ENCODE measurements at regions not wholly inside any gene's neighbourhood (a gene's known extent, or its start where the extent isn't known, plus 50 kb on each side); places are given as distances from the start of the nearest gene placed in this dataset.

DNA sequence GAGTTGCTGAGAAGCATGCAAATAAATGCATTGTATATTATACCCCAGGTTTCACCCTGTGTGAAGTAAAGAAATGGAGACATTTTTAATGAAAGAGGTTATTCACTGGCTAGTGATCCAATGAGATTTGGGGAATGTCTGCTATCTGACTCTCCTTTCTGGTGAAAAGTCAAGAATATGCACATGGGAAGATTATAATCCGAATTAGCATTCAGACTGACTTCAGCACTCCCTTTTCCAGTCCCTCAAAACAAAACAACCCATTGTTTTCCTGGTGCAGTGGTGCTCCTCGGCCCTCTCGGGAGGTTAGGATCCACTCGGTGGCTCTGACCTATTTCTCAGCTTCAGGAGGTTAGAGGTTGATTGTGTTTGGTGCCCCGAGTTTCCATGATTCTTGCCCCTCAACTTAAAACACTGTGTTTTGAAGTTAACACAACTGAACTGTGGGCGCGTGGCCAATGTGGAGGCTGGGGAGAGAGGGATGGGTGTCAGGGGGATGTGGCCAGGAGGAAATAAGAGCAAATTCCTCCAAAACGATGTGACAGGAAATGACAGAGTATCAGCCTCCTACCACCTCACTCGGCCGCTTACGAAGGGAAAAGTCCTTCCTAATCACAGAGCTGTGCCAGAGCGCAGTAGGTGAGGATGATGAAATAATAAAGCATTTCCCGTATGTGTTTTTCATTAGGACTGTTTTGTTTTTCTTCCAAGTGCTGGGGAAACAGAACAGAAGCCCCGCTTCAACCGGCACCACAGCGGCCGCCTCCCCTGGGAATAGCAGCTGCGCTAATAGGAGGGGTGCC lies 440.1 kb downstream of the MTX2 start:
- H3K4me1 ChIP-seq (ENCODE audit: insufficient read depth, low read length) = no peaks in the 10 kb centered on the region
- no peak overlapping the region for H3K4me3 ChIP-seq (ENCODE audit: low read length)
- H3K9me3 ChIP-seq (ENCODE audit: low read length) = no peaks in the 10 kb centered on the region
- H3K36me3 ChIP-seq (ENCODE audit: insufficient read depth, low read length) = no peaks in the 10 kb centered on the region
- H2AFZ ChIP-seq (ENCODE audit: low read depth, low read length) = no peak overlapping the region
- no peaks in the 10 kb centered on the region for H3K27me3 ChIP-seq (ENCODE audit: insufficient read depth, low read length)

DNA sequence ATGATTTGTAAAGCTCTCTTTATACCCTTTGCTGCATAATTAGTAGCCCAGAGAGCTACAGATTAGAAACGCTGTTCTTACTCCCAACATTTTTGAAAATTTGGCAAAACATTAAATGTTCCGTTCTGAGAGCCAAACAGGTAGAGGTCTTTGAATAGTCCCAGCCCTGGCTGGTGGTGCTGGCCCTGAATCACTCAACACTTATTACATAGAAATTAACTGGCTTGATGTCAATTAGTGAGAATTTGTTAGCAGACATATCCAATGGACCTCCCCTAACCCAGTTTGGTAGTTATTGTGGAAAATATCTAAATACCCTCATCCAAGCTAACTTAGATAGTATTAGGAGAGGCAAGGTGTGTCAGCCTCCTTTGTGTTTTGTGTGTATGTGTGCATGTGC lies 440.7 kb downstream of the MTX2 start:
- Histone ChIP-seq H3K9me3 (ENCODE audit: low read length) (no peaks in the 10 kb centered on the region), H2AFZ (ENCODE audit: low read depth, low read length) (no peak overlapping the region), H3K4me3 (ENCODE audit: low read length) (no peak overlapping the region), H3K4me1 (ENCODE audit: insufficient read depth, low read length) (no peaks in the 10 kb centered on the region), H3K36me3 (ENCODE audit: insufficient read depth, low read length) (no peaks in the 10 kb centered on the region), H3K27me3 (ENCODE audit: insufficient read depth, low read length) (no peaks in the 10 kb centered on the region)

DNA sequence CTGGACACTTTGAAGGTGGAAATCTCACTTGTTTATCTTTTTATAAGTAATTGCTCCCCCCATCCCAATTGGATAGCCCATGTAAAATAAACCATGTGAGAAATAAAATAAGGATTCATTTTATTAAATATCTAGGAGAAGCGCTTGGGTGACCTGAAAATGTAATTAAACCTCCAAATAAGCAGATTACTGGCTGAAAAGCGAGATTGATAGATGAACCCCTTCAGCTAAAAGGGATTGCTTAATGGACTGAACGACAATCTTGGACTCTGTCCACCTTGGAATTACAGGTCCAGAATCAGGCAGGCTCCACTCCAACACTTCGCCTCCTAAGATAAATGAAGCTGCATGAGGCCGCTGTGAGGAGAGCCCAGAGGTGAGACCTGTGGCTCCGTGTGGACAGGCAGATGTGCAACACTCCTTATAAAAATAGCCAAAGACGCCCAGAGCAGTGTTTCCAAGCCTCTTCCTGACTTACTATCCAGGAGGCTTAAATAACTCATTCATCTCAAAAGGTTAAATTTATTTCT lies 441.5 kb downstream of the MTX2 start:
- no peaks in the 10 kb centered on the region for H3K36me3 ChIP-seq (ENCODE audit: insufficient read depth, low read length)
- H3K4me1 ChIP-seq (ENCODE audit: insufficient read depth, low read length) = no peaks in the 10 kb centered on the region
- no peaks in the 10 kb centered on the region for H3K9me3 ChIP-seq (ENCODE audit: low read length)
- H2AFZ ChIP-seq (ENCODE audit: low read depth, low read length) = no peak overlapping the region
- no peaks in the 10 kb centered on the region for H3K27me3 ChIP-seq (ENCODE audit: insufficient read depth, low read length)
- H3K4me3 ChIP-seq (ENCODE audit: low read length) = no peak overlapping the region

DNA sequence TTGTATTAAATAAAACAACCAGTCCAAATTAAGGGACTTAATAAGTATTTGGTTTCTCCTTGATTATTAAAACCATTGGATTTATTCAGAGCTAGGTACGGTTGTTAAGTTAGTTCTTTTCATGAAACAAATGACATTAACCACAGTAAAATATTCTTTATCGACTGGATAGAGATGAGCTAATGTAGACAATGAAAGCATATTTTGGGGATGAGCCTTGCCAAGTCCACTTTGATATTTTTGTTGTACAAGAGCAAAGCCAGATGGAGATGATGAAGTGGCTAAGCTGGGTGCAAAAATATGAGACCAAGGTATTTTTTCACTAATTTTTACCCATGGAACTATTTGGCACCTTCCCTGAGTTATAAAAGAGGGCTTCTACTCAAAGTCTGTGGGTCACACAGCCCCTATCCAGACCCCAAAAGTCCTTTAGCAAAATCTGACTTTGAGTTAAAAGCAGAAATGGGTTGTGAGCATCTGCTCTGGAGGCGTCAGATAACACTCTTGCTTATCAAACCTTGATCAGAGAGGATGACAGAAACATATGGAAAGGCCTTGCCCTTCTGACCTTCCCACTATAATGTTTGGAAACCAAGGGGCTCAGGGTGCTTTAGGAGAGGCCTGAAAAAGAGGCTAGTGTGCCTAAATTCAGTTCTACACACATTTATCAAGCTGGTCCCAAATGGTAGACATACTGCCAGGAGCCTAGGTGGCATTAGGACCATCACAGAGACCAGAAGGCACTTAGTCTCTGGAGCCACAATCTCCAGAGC lies 456.8 kb downstream of the MTX2 start:
- Histone ChIP-seq H3K36me3 (ENCODE audit: insufficient read depth, low read length) (no peaks in the 10 kb centered on the region), H3K4me3 (ENCODE audit: low read length) (no peak overlapping the region), H3K9me3 (ENCODE audit: low read length) (no peaks in the 10 kb centered on the region), H3K4me1 (ENCODE audit: insufficient read depth, low read length) (peaks cover 2% of the 10 kb centered on the region), H3K27me3 (ENCODE audit: insufficient read depth, low read length) (no peaks in the 10 kb centered on the region), H2AFZ (ENCODE audit: low read depth, low read length) (no peak overlapping the region)

DNA sequence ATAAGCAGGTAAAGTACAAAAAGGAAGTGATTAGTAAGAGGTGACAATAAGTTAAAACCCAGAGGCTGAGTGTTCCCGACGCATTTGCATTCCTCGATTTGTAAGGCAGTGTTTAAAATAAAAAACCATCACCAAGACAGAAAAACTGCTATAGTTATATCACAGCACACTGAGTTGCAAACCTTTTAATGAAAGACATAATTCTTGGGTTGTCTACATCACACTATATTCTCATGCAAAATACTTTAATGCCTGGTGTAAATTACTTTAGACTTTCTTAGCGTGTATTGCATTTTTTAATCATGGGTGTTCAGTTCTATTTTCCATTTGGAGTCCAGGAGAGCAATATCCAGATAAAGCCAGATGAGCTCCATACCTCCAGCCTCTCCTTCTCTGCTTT lies 458.5 kb downstream of the MTX2 start:
- H3K4me3 ChIP-seq (ENCODE audit: low read length) = no peak overlapping the region
- H3K36me3 ChIP-seq (ENCODE audit: insufficient read depth, low read length) = no peaks in the 10 kb centered on the region
- H3K4me1 ChIP-seq (ENCODE audit: insufficient read depth, low read length) = peaks cover 2% of the 10 kb centered on the region
- no peak overlapping the region for H2AFZ ChIP-seq (ENCODE audit: low read depth, low read length)
- H3K9me3 ChIP-seq (ENCODE audit: low read length) = no peaks in the 10 kb centered on the region
- H3K27me3 ChIP-seq (ENCODE audit: insufficient read depth, low read length) = no peaks in the 10 kb centered on the region

DNA sequence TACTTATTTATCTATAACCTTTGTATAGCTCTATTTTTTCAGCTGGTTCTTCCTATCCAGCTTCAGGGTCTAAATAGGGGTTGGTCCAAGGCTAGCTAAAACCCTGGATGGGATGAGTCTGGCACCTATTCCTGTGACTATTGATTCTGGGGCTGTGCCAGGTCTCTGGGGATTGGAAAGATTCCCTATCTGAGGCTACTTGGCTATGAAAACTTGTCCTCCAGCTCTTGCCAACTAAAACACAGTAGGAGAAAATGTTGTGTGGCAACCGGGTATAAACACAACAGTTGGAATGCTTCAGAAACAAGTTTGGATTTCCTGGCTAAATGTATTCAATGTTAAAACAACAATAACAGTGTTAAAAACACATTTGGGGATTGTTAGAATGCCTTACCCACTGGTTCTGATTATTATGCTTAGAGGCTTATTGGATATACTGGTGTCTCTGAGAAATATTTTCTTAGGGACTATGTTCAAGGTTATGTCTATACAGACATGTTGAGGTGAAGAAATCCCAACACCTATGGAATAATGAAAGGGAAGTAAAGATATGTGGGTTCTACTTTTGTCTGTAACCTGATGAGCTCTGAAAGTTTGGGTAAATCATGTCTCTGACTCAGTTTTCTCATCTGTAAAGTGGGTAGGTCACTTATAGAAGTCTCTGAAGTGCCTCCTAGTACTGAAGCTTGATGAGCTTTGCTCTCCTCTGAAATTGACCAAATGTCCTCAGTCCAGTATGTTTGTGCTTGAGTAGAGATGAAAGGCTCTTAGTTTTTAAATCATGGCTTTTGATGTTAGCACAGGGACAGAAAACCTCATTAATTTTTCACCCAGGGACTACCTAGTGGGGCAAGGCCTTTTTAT lies 460.7 kb downstream of the MTX2 start:
- H3K36me3 ChIP-seq (ENCODE audit: insufficient read depth, low read length) = no peaks in the 10 kb centered on the region
- no peaks in the 10 kb centered on the region for H3K4me1 ChIP-seq (ENCODE audit: insufficient read depth, low read length)
- no peak overlapping the region for H2AFZ ChIP-seq (ENCODE audit: low read depth, low read length)
- H3K4me3 ChIP-seq (ENCODE audit: low read length) = no peak overlapping the region
- no peaks in the 10 kb centered on the region for H3K9me3 ChIP-seq (ENCODE audit: low read length)
- no peaks in the 10 kb centered on the region for H3K27me3 ChIP-seq (ENCODE audit: insufficient read depth, low read length)

DNA sequence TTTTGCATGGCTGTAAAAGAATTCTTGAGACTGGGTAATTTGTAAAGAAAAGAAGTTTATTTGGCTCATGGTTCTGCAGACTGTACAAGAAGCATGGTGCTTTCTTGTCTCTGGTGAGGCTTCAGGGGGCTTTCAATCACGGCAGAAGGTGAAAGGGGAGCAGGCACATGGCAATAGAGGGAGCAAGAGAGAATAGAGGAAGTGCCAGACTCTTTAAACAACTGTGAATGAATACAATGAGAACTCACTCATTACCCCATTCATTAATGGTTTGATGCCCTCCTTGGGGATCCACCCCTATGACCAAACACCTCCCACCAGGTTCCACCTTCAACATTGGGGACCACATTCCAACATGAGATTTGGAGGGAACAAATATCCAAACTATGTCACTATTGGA lies 463.5 kb downstream of the MTX2 start:
- H2AFZ ChIP-seq (ENCODE audit: low read depth, low read length) = no peak overlapping the region
- H3K4me3 ChIP-seq (ENCODE audit: low read length) = no peak overlapping the region
- H3K36me3 ChIP-seq (ENCODE audit: insufficient read depth, low read length) = no peaks in the 10 kb centered on the region
- no peaks in the 10 kb centered on the region for H3K27me3 ChIP-seq (ENCODE audit: insufficient read depth, low read length)
- no peaks in the 10 kb centered on the region for H3K9me3 ChIP-seq (ENCODE audit: low read length)
- no peaks in the 10 kb centered on the region for H3K4me1 ChIP-seq (ENCODE audit: insufficient read depth, low read length)

DNA sequence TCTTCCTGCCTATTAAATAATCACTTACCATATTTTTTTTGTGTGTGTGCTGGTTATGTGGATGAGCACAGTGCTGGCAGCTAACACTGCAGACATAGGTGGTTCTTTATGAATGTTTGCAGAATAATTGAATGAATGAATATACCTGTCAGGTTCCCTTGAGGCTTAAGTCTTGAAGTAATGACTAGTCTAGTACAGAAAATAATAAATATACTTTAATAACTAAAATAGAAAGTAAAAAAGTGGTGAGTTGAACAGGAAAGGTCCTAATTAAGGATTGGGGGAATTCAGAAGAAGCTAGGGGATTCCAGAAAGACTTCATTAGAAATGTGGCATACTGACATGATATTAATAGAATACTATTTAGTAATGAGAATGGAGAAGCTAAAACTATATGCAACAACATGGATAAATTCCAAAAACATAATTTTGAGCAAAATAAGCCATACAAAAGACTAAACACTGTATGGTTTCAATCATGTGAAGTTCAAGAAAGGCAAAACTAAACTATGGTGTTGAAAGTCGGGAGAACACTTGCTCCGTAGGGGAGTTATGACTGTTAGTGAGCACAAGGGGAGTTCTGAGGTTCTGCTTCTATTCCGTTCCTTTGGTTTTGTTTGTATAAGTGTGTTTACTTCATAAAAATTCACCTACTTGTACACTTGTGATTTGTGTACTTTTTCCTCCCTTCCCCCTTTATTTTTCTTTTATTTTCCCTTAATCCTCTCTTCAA lies 464.6 kb downstream of the MTX2 start:
- H3K27me3 ChIP-seq (ENCODE audit: insufficient read depth, low read length) = no peaks in the 10 kb centered on the region
- no peak overlapping the region for H2AFZ ChIP-seq (ENCODE audit: low read depth, low read length)
- H3K36me3 ChIP-seq (ENCODE audit: insufficient read depth, low read length) = no peaks in the 10 kb centered on the region
- no peak overlapping the region for H3K4me3 ChIP-seq (ENCODE audit: low read length)
- H3K4me1 ChIP-seq (ENCODE audit: insufficient read depth, low read length) = no peaks in the 10 kb centered on the region
- H3K9me3 ChIP-seq (ENCODE audit: low read length) = no peaks in the 10 kb centered on the region

DNA sequence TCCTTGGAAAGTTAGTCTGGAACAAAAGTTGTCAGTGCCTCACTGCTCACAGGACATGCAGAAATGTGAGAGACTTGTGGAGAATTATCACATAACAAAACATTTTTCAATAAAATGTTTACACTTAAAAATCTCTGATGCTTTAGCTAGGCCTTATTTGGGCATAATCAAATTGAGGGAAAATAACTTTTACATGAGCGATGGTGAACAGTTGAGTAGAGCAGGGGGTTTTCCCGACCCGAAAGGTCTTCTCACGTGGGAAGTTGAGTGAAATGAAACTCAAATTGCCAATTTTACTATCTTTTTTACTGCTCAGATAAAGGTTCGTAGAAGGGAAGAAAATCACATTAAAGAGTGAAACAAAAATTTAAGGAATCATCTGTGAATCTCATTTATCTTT lies 465.6 kb downstream of the MTX2 start:
- H2AFZ ChIP-seq (ENCODE audit: low read depth, low read length) = no peak overlapping the region
- H3K9me3 ChIP-seq (ENCODE audit: low read length) = no peaks in the 10 kb centered on the region
- no peaks in the 10 kb centered on the region for H3K36me3 ChIP-seq (ENCODE audit: insufficient read depth, low read length)
- H3K4me1 ChIP-seq (ENCODE audit: insufficient read depth, low read length) = no peaks in the 10 kb centered on the region
- H3K4me3 ChIP-seq (ENCODE audit: low read length) = no peak overlapping the region
- H3K27me3 ChIP-seq (ENCODE audit: insufficient read depth, low read length) = no peaks in the 10 kb centered on the region

DNA sequence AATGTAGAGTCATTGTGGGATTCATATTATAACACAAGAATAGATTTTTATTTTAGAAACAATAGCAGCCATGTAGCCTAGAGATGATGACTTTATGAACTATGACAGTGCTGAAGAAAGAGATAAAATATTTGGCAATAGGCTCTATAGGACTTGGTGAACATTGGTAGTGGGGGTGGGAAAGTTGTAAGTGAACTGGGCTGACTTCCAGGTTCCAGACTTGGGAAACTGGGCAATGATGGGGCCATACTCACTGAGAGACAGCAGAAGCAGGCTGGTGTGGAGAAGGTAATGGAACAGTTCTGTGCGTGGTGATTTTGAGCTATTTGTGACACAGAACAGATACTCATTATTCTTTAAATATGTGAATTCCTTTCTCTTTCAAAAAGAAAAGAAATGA lies 470.3 kb upstream of the HNRNPA3 start:
- Histone ChIP-seq H3K4me3 (ENCODE audit: low read length) (no peak overlapping the region), H3K36me3 (ENCODE audit: insufficient read depth, low read length) (no peaks in the 10 kb centered on the region), H3K4me1 (ENCODE audit: insufficient read depth, low read length) (no peaks in the 10 kb centered on the region), H3K9me3 (ENCODE audit: low read length) (no peaks in the 10 kb centered on the region), H2AFZ (ENCODE audit: low read depth, low read length) (no peak overlapping the region), H3K27me3 (ENCODE audit: insufficient read depth, low read length) (no peaks in the 10 kb centered on the region)

DNA sequence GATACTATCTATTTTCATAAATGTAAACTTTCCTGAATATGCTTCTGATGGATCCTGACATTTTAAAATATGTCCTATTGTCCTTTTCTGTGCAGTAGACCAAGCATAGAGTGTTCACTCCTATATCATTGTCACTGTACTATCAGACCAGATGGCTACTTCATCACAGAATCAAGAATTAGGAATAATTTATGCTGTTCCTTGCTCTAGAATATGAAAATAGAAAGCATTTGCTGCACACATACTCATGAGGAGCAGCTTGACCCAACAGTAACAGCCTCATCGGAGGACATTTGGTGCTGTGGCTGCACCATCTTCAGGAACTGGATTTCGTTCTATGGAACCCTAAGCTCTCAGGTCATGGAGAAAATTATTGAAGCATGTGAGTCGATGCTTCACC lies 468.9 kb upstream of the HNRNPA3 start:
- H3K4me3 ChIP-seq (ENCODE audit: low read length) = no peak overlapping the region
- H2AFZ ChIP-seq (ENCODE audit: low read depth, low read length) = no peak overlapping the region
- no peaks in the 10 kb centered on the region for H3K9me3 ChIP-seq (ENCODE audit: low read length)
- no peaks in the 10 kb centered on the region for H3K27me3 ChIP-seq (ENCODE audit: insufficient read depth, low read length)
- no peaks in the 10 kb centered on the region for H3K36me3 ChIP-seq (ENCODE audit: insufficient read depth, low read length)
- no peaks in the 10 kb centered on the region for H3K4me1 ChIP-seq (ENCODE audit: insufficient read depth, low read length)

DNA sequence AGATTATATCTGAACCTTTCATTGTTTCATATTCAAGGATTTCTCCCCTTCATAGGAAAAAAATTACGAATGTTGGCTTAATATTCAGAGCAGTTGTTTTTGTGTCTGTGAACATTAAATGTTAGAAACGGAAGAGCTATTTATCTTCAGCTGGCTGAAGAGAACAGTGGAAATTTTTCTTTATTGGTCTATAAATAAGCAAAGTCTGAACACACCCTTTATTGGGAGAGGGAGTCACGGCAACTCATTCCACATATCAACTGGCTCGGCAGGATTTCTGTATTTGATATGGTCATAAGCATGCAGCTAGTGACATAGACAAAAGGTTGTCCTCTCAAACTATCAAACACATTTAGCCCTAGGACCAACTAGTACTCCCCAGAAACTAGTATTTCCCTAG lies 468.4 kb upstream of the HNRNPA3 start:
- Histone ChIP-seq H3K36me3 (ENCODE audit: insufficient read depth, low read length) (no peaks in the 10 kb centered on the region), H3K27me3 (ENCODE audit: insufficient read depth, low read length) (no peaks in the 10 kb centered on the region), H3K4me3 (ENCODE audit: low read length) (no peak overlapping the region), H2AFZ (ENCODE audit: low read depth, low read length) (no peak overlapping the region), H3K4me1 (ENCODE audit: insufficient read depth, low read length) (no peaks in the 10 kb centered on the region), H3K9me3 (ENCODE audit: low read length) (no peaks in the 10 kb centered on the region)
